Activated CD8-positive, alpha-beta T cell treated with anti-CD3 and anti-CD28 coated beads, Interleukin-2, amount 10 ng/mL, durations not matched to agents 7 days and 5 days (primary cell): ENCODE measurements at regions not wholly inside any gene's neighbourhood (a gene's known extent, or its start where the extent isn't known, plus 50 kb on each side); places are given as distances from the start of the nearest gene placed in this dataset.
"Not testable (repeated sequence)": the region's sequence is repeated elsewhere in the genome, so short reads cannot be mapped to it uniquely, and the experiment has no call there.

ENCODE experiments used
- ATAC-seq: fragments of 150-1000 bp; cut with Tn5 transposase; one replicate; pipeline ENCODE4 v1.10.0; 2021; ENCODE audit warnings: moderate library complexity
- CTCF ChIA-PET: fragments of 350-600 bp; sonication (Branson Sonifier 250); formaldehyde crosslinking; loops from one replicate; lab custom pipeline; 2021; ENCODE audit warnings: antibody characterized with exemption; lab: Charles Lee
- POLR2A ChIA-PET: fragments of 350-600 bp; sonication (Branson Sonifier 250); formaldehyde crosslinking; loops from one replicate; lab custom pipeline; 2021; ENCODE audit warnings: antibody characterized with exemption; lab: Charles Lee
- DNase-seq: peaks from one replicate; pipeline ENCODE4 v3.0.0-alpha.2; 2020
- H3K27ac Mint-ChIP-seq: one replicate; pipeline ENCODE4 v1.8.0; 2021; ENCODE audit warnings: mild to moderate bottlenecking, mixed read lengths
- H3K27me3 Mint-ChIP-seq: one replicate; pipeline ENCODE4 v1.8.0; 2021; ENCODE audit warnings: low read depth, mixed read lengths
- H3K36me3 Mint-ChIP-seq: one replicate; pipeline ENCODE4 v1.8.0; 2021; ENCODE audit warnings: low read depth, mixed read lengths
- H3K4me1 Mint-ChIP-seq: one replicate; pipeline ENCODE4 v1.8.0; 2021; ENCODE audit warnings: low read depth, mixed read lengths
- H3K4me3 Mint-ChIP-seq: one replicate; pipeline ENCODE4 v1.8.0; 2021; ENCODE audit warnings: mild to moderate bottlenecking, mixed read lengths
- H3K9me3 Mint-ChIP-seq: one replicate; pipeline ENCODE4 v1.8.0; 2022; ENCODE audit warnings: mixed read lengths; ENCODE audit not compliant: insufficient read depth

DNA sequence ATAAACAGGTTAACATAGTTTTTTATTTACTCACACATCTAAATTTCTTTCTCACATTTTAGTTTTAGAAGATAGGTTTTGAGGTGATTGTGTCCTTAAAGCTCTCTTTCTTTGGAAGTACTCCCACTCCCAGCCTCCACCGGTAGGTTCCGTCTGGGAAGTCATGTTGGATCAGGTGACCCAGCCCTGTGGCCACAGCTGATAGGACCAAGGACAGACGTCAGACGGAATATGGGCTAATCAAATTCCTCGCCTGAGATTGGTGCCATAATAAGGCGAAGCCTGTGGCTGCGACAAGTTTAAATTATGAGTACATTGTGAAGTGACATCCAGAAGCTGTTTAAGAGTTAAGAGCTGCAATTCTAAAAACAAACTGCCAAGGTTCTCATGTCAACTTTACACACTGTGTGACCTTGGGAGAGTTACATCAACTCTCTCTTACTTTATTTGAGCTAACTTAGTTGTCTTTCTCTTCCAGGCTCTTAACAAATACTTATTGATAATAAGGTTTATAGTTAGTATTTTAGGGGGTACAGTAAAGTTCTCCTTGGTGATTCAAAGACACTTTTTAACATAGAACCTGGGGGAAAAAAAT, 133.6 kb downstream of the NPY start:
- Mint-ChIP-seq H3K4me3 (no peak overlapping the region), H3K27ac (no peak overlapping the region), H3K36me3 (no peaks in the 10 kb centered on the region), H3K9me3 (peaks cover 7% of the 10 kb centered on the region), H3K4me1 (no peaks in the 10 kb centered on the region), H3K27me3 (peaks cover 5% of the 10 kb centered on the region)
- POLR2A ChIA-PET: no interaction called here
- ATAC-seq (no peak), DNase-seq (no peak)
- CTCF ChIA-PET: no interaction called here

DNA sequence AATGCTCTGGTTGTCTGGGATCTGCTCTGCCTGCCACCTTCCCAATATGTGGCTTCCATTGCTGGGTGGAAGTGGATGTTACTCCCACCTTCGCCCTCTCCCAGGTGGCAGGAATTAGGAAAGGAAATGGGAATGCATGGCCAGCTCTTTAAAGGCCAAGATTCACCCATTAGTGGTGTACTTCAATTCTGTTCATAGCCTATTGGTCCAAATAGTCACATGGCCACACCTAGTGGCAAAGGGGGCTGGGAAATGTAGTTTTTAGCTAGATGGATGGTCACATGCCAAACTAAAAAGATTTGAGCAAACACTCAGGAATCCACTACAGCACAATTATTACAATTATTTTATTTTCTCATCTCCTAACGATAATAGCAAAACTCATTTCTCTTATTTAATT, 135.1 kb downstream of the NPY start:
- no peaks in the 10 kb centered on the region for H3K36me3 Mint-ChIP-seq
- DNase-seq (no peak), ATAC-seq (no peak)
- peaks cover 2% of the 10 kb centered on the region for H3K9me3 Mint-ChIP-seq
- H3K4me1 Mint-ChIP-seq: no peaks in the 10 kb centered on the region
- CTCF ChIA-PET: no interaction called here
- no peak overlapping the region for H3K27ac Mint-ChIP-seq
- peaks cover 3% of the 10 kb centered on the region for H3K27me3 Mint-ChIP-seq
- POLR2A ChIA-PET: no interaction called here
- no peak overlapping the region for H3K4me3 Mint-ChIP-seq

GRCh38 chr7:24419511-24419910, 135.5 kb downstream of the NPY start:
- ATAC-seq: no peak
- DNase-seq: no peak
- no peaks in the 10 kb centered on the region for H3K36me3 Mint-ChIP-seq
- H3K9me3 Mint-ChIP-seq: no peaks in the 10 kb centered on the region
- CTCF ChIA-PET: no interaction called here
- no peaks in the 10 kb centered on the region for H3K4me1 Mint-ChIP-seq
- no peak overlapping the region for H3K4me3 Mint-ChIP-seq
- no peak overlapping the region for H3K27ac Mint-ChIP-seq
- POLR2A ChIA-PET: no interaction called here
- H3K27me3 Mint-ChIP-seq: peaks cover 3% of the 10 kb centered on the region

- Mint-ChIP-seq H3K27me3 (peaks cover 8% of the 10 kb centered on the region), H3K4me3 (no peak overlapping the region), H3K9me3 (no peaks in the 10 kb centered on the region), H3K27ac (no peak overlapping the region), H3K36me3 (no peaks in the 10 kb centered on the region), H3K4me1 (no peaks in the 10 kb centered on the region)
- no peak for DNase-seq
- ChIA-PET POLR2A (no interaction called here), CTCF (no interaction called here)
- no peak for ATAC-seq
Observed at GRCh38 chr7:24422441-24423010, 138.5 kb downstream of the NPY start.

- CTCF ChIA-PET: no interaction called here
- no peak for ATAC-seq
Observed at GRCh38 chr7:24425664-24426063, 141.7 kb downstream of the NPY start.

GRCh38 chr7:24427048-24427447, 143.1 kb downstream of the NPY start:
- no peak for ATAC-seq
- Mint-ChIP-seq H3K4me1 (no peaks in the 10 kb centered on the region), H3K27me3 (peaks cover 5% of the 10 kb centered on the region), H3K4me3 (no peak overlapping the region), H3K9me3 (no peaks in the 10 kb centered on the region), H3K36me3 (no peaks in the 10 kb centered on the region), H3K27ac (no peak overlapping the region)
- DNase-seq: no peak
- ChIA-PET POLR2A (no interaction called here), CTCF (no interaction called here)

More at GRCh38 chr7:24425664-24426063, 141.7 kb downstream of the NPY start:
- no peak for DNase-seq
- peaks cover 5% of the 10 kb centered on the region for H3K27me3 Mint-ChIP-seq
- POLR2A ChIA-PET: no interaction called here
- no peaks in the 10 kb centered on the region for H3K4me1 Mint-ChIP-seq
- no peak overlapping the region for H3K27ac Mint-ChIP-seq
- H3K4me3 Mint-ChIP-seq: no peak overlapping the region
- H3K36me3 Mint-ChIP-seq: no peaks in the 10 kb centered on the region
- H3K9me3 Mint-ChIP-seq: no peaks in the 10 kb centered on the region

DNA sequence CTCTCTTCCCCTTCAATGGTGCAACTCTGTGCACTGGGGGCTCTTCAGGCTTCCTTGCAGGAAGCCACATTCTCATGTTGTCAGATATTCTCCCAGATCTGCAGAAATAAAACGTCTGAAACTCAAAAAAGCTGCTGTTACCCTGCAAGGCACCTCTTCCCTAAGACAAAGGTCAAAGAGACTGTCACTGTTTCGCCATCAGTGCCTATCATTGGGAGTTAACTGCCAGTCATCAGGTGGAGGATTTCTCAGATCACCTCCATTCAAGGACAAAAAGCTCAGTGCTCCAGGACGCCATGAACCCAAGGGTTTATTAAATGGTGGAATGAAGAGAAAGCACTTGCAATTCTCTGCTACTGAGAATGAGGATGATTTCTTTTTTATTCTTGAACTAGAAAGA, 144.6 kb upstream of the PALS2 start:
- POLR2A ChIA-PET: no interaction called here
- Mint-ChIP-seq H3K9me3 (no peaks in the 10 kb centered on the region), H3K36me3 (no peaks in the 10 kb centered on the region), H3K4me3 (no peak overlapping the region), H3K27ac (no peak overlapping the region), H3K27me3 (peaks cover 5% of the 10 kb centered on the region), H3K4me1 (no peaks in the 10 kb centered on the region)
- CTCF ChIA-PET: no interaction called here
- no peak for ATAC-seq
- no peak for DNase-seq

GRCh38 chr7:24432677-24433076, 140.6 kb upstream of the PALS2 start:
- no peak for ATAC-seq
- no peak overlapping the region for H3K27ac Mint-ChIP-seq
- peaks cover 2% of the 10 kb centered on the region for H3K27me3 Mint-ChIP-seq
- no peak for DNase-seq
- H3K4me1 Mint-ChIP-seq: no peaks in the 10 kb centered on the region
- no peak overlapping the region for H3K4me3 Mint-ChIP-seq
- H3K9me3 Mint-ChIP-seq: no peaks in the 10 kb centered on the region
- H3K36me3 Mint-ChIP-seq: no peaks in the 10 kb centered on the region
- CTCF ChIA-PET: no interaction called here
- POLR2A ChIA-PET: no interaction called here

GRCh38 chr7:24434972-24435371, 138.3 kb upstream of the PALS2 start:
- ATAC-seq (no peak), DNase-seq (no peak)
- Mint-ChIP-seq H3K27me3 (peaks cover 2% of the 10 kb centered on the region), H3K4me1 (peaks cover 4% of the 10 kb centered on the region), H3K27ac (no peak overlapping the region), H3K4me3 (no peak overlapping the region), H3K36me3 (no peaks in the 10 kb centered on the region), H3K9me3 (no peaks in the 10 kb centered on the region)
- CTCF ChIA-PET: no interaction called here
- POLR2A ChIA-PET: no interaction called here

- POLR2A ChIA-PET: no interaction called here
- Mint-ChIP-seq H3K4me3 (no peak overlapping the region), H3K9me3 (no peaks in the 10 kb centered on the region), H3K4me1 (peaks cover 4% of the 10 kb centered on the region), H3K27me3 (peaks cover 2% of the 10 kb centered on the region), H3K36me3 (no peaks in the 10 kb centered on the region), H3K27ac (no peak overlapping the region)
- DNase-seq (no peak), ATAC-seq (no peak)
- CTCF ChIA-PET: no interaction called here
Observed at GRCh38 chr7:24436131-24436920, 136.9 kb upstream of the PALS2 start.

GRCh38 chr7:24438232-24438631, 135.0 kb upstream of the PALS2 start:
- H3K9me3 Mint-ChIP-seq: no peaks in the 10 kb centered on the region
- ChIA-PET CTCF (interaction anchor here (1.2 kb wide), 1 partner anchor 228 kb away, joined by 3 read pairs; no protein-coding TSS in a partner anchor), POLR2A (no interaction called here)
- H3K4me1 Mint-ChIP-seq: peaks cover 4% of the 10 kb centered on the region
- peaks cover 2% of the 10 kb centered on the region for H3K27me3 Mint-ChIP-seq
- ATAC-seq (no peak), DNase-seq (no peak)
- H3K36me3 Mint-ChIP-seq: no peaks in the 10 kb centered on the region
- no peak overlapping the region for H3K4me3 Mint-ChIP-seq
- H3K27ac Mint-ChIP-seq: no peak overlapping the region

DNA sequence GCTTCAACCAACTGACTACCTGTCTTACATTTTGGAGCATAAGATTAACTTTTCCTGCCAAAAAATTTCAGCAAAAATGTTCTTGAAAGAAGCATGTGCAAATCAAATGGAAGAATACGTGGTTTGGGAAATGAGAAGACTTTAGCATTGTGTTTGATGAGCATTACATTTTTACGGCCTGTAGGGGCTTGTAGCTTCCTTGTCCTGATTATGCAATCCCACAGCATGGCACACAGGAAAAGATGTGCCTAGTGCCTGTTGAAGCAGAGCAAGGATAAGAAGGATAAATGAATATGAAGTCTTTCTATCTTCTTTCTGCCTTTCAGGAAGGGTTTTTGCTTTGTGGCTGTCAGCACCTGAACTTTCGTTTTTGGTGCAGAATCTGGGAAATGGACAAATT, 134.1 kb upstream of the PALS2 start:
- POLR2A ChIA-PET, H3K27me3 Mint-ChIP-seq, H3K9me3 Mint-ChIP-seq, H3K36me3 Mint-ChIP-seq, H3K4me1 Mint-ChIP-seq, DNase-seq, H3K4me3 Mint-ChIP-seq, ATAC-seq, H3K27ac Mint-ChIP-seq: not testable (repeated sequence)
- CTCF ChIA-PET: interaction anchor here (1.2 kb wide), 1 partner anchor 227 kb away, joined by 3 read pairs; no protein-coding TSS in a partner anchor
